Ascending aorta (tissue), 2 donors: ENCODE measurements at regions not wholly inside any gene's neighbourhood (a gene's known extent, or its start where the extent isn't known, plus 50 kb on each side); places are given as distances from the start of the nearest gene placed in this dataset.

Experiments
- DNase-seq, 2 donors: peaks; one replicate each; pipeline ENCODE4 v3.0.0-alpha.2; 2019; ENCODE audit warnings: low spot score in 2 of 2
- H3K27ac ChIP-seq, 2 donors: fragments of 200-600 bp; sonication (generic); one replicate each; pipeline ENCODE4 v1.5.1; 2016 to 2017; ENCODE audit warnings: mild to moderate bottlenecking in 1 of 2
- H3K27me3 ChIP-seq: fragments of 200-600 bp; sonication (generic); one replicate; pipeline ENCODE4 v1.5.1; 2017
- H3K36me3 ChIP-seq, 2 donors: fragments of 200-600 bp; sonication (generic); one replicate each; pipeline ENCODE4 v1.5.1; 2016
- H3K4me1 ChIP-seq, 2 donors: fragments of 200-600 bp; sonication (generic); one replicate each; pipeline ENCODE4 v1.5.1; 2016 to 2017; ENCODE audit warnings: mild to moderate bottlenecking in 1 of 2
- H3K4me3 ChIP-seq, 2 donors: fragments of 200-600 bp; sonication (generic); one replicate each; pipeline ENCODE4 v1.5.1; 2016 to 2017; ENCODE audit warnings: mild to moderate bottlenecking in 1 of 2
- H3K9me3 ChIP-seq, 2 donors: fragments of 200-600 bp; sonication (generic); one replicate each; pipeline ENCODE4 v1.5.1; 2016
- intact Hi-C: fragments of 100-400 bp; cut with DNase I; formaldehyde crosslinking; loops from one replicate; pipeline ENCODE4 v1.15.1; 2023
- TF ChIP-seq, protein P1 (sequence below), 3 experiments: fragments of 200-600 bp in 2 of 3; fragments of 450-650 bp in 1 of 3; sonication (generic) in 2 of 3; IDR thresholded peaks; one replicate each; pipeline ENCODE4 v1.5.1; 2016 to 2019; ENCODE audit warnings: antibody characterized with exemption in 3 of 3, mild to moderate bottlenecking in 1 of 3, moderate library complexity in 1 of 3

GRCh38 chr22:48171271-48171691 lies 1408.8 kb downstream of the TBC1D22A start:
- Histone ChIP-seq H3K36me3 (no peaks in the 10 kb centered on the region), H3K4me3 (no peak overlapping the region), H3K9me3 (no peaks in the 10 kb centered on the region), H3K27me3 (no peaks in the 10 kb centered on the region), H3K4me1 (no peaks in the 10 kb centered on the region), H3K27ac (no peak overlapping the region)
- TF ChIP-seq, protein P1, sequence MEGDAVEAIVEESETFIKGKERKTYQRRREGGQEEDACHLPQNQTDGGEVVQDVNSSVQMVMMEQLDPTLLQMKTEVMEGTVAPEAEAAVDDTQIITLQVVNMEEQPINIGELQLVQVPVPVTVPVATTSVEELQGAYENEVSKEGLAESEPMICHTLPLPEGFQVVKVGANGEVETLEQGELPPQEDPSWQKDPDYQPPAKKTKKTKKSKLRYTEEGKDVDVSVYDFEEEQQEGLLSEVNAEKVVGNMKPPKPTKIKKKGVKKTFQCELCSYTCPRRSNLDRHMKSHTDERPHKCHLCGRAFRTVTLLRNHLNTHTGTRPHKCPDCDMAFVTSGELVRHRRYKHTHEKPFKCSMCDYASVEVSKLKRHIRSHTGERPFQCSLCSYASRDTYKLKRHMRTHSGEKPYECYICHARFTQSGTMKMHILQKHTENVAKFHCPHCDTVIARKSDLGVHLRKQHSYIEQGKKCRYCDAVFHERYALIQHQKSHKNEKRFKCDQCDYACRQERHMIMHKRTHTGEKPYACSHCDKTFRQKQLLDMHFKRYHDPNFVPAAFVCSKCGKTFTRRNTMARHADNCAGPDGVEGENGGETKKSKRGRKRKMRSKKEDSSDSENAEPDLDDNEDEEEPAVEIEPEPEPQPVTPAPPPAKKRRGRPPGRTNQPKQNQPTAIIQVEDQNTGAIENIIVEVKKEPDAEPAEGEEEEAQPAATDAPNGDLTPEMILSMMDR (IDR thresholded peaks at IDR 0.05): no peak
- DNase-seq: peak in 1 of 2 donors; percentile 52
- intact Hi-C loops: no loop called here

DNA sequence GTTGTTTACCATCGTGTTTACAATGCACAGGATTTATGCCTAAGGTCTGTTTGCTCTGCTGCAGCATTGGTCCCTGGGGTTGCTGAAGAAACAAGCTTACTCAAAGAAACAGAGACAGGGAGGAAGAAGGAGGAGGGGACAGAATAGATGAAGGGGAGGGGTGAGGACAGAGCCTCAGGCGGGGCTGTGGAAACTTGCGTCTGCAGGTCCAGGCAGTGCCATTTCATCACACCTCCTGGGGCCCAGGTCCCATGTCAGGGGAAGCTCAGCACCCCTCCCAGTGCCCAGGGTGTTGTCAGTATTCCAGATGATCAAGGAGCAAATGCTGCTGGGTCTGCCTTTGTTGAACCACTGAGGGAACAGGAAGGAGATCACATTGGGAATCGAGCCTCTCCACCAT lies 1406.8 kb downstream of the TBC1D22A start:
- H3K4me3 ChIP-seq: no peak overlapping the region
- H3K9me3 ChIP-seq: no peaks in the 10 kb centered on the region
- H3K4me1 ChIP-seq: no peaks in the 10 kb centered on the region
- intact Hi-C loops: no loop called here
- TF ChIP-seq, protein P1 (IDR thresholded peaks at IDR 0.05): no peak
- no peaks in the 10 kb centered on the region for H3K36me3 ChIP-seq
- no peak overlapping the region for H3K27ac ChIP-seq
- no peaks in the 10 kb centered on the region for H3K27me3 ChIP-seq
- peak in 1 of 2 donors; percentile 35 for DNase-seq

- TF ChIP-seq, protein P1 (IDR thresholded peaks at IDR 0.05): no peak
- intact Hi-C loops: no loop called here
- H3K4me1 ChIP-seq: no peaks in the 10 kb centered on the region
- H3K36me3 ChIP-seq: no peaks in the 10 kb centered on the region
- H3K27ac ChIP-seq: no peak overlapping the region
- no peaks in the 10 kb centered on the region for H3K27me3 ChIP-seq
- no peaks in the 10 kb centered on the region for H3K9me3 ChIP-seq
- H3K4me3 ChIP-seq: no peak overlapping the region
- peak in 1 of 2 donors; percentile 5 for DNase-seq
These were observed 1404.8 kb downstream of the TBC1D22A start for GRCh38 chr22:48167238-48167637.

DNA sequence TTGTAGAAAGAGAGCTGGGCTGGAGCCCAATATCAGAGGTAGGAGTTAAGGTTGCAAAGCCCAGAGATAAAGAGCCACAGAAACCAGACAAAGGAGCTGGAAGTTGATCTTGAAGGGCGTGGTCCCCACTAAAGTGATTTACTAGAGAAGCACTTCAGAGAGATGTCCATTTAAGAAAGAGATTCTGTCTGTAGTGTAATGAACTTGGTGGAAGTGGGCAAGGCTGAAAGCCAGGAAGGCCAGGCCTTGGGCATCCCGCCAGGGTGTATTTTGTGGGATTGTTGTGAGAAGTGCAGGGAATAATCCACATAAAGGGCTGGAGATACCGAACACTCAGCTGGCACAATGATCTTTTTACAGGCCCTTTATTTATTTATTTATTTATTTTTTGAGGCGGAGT lies 1398.8 kb downstream of the TBC1D22A start:
- H3K27ac ChIP-seq: no peak overlapping the region
- no peaks in the 10 kb centered on the region for H3K36me3 ChIP-seq
- intact Hi-C loops: no loop called here
- no peak for DNase-seq
- H3K9me3 ChIP-seq: no peaks in the 10 kb centered on the region
- no peaks in the 10 kb centered on the region for H3K4me1 ChIP-seq
- TF ChIP-seq, protein P1 (IDR thresholded peaks at IDR 0.05): no peak
- H3K27me3 ChIP-seq: no peaks in the 10 kb centered on the region
- H3K4me3 ChIP-seq: no peak overlapping the region

GRCh38 chr22:48157676-48158075 lies 1395.2 kb downstream of the TBC1D22A start:
- H3K36me3 ChIP-seq: no peaks in the 10 kb centered on the region
- TF ChIP-seq, protein P1 (IDR thresholded peaks at IDR 0.05): no peak
- peak in 1 of 2 donors; percentile 19 for DNase-seq
- intact Hi-C loops: no loop called here
- no peak overlapping the region for H3K27ac ChIP-seq
- no peaks in the 10 kb centered on the region for H3K4me1 ChIP-seq
- no peaks in the 10 kb centered on the region for H3K9me3 ChIP-seq
- no peak overlapping the region for H3K4me3 ChIP-seq
- H3K27me3 ChIP-seq: no peaks in the 10 kb centered on the region
